GM18519 (cell line): ENCODE measurements at regions not wholly inside any gene's neighbourhood (a gene's known extent, or its start where the extent isn't known, plus 50 kb on each side); places are given as distances from the start of the nearest gene placed in this dataset.

Experiments used
- ATAC-seq: cut with Tn5 transposase; IDR thresholded peaks from one replicate; pipeline ENCODE4 v1.9.1; 2021; ENCODE audit warnings: mild to moderate bottlenecking, moderate library complexity; ENCODE audit not compliant: unreplicated experiment, low FRiP score

- no peak for ATAC-seq
Observed at GRCh38 chr2:14348247-14348646, 284.3 kb upstream of the LRATD1 start.

- ATAC-seq: no peak
Observed at GRCh38 chr2:14350856-14351255, 281.7 kb upstream of the LRATD1 start.

GRCh38 chr2:14352067-14352466 lies 280.4 kb upstream of the LRATD1 start:
- no peak for ATAC-seq

GRCh38 chr2:14354231-14354630 lies 278.3 kb upstream of the LRATD1 start:
- no peak for ATAC-seq

GRCh38 chr2:14355102-14355501 lies 277.4 kb upstream of the LRATD1 start:
- no peak for ATAC-seq

GRCh38 chr2:14358339-14358738 lies 274.2 kb upstream of the LRATD1 start:
- ATAC-seq: no peak

- no peak for ATAC-seq
Observed at GRCh38 chr2:14358774-14359173, 273.7 kb upstream of the LRATD1 start.

GRCh38 chr2:14363137-14363536 lies 269.4 kb upstream of the LRATD1 start:
- ATAC-seq: no peak

GRCh38 chr2:14363976-14364375 lies 268.5 kb upstream of the LRATD1 start:
- no peak for ATAC-seq

GRCh38 chr2:14364471-14364870 lies 268.0 kb upstream of the LRATD1 start:
- no peak for ATAC-seq

GRCh38 chr2:14385043-14385442 lies 247.5 kb upstream of the LRATD1 start:
- no peak for ATAC-seq

- ATAC-seq: no peak
Observed at GRCh38 chr2:14387332-14387731, 245.2 kb upstream of the LRATD1 start.

GRCh38 chr2:14388724-14389123 lies 243.8 kb upstream of the LRATD1 start:
- ATAC-seq: no peak

GRCh38 chr2:14396533-14397083 lies 235.9 kb upstream of the LRATD1 start:
- no peak for ATAC-seq

- no peak for ATAC-seq
Observed at GRCh38 chr2:14398641-14399040, 233.9 kb upstream of the LRATD1 start.

- no peak for ATAC-seq
Observed at GRCh38 chr2:14401873-14402272, 230.6 kb upstream of the LRATD1 start.

GRCh38 chr2:14408695-14409094 lies 223.8 kb upstream of the LRATD1 start:
- ATAC-seq: no peak

GRCh38 chr2:14417551-14417950 lies 215.0 kb upstream of the LRATD1 start:
- ATAC-seq: no peak

- no peak for ATAC-seq
Observed at GRCh38 chr2:14418115-14418514, 214.4 kb upstream of the LRATD1 start.

GRCh38 chr2:14420851-14421250 lies 211.7 kb upstream of the LRATD1 start:
- no peak for ATAC-seq

GRCh38 chr2:14422426-14422825 lies 210.1 kb upstream of the LRATD1 start:
- no peak for ATAC-seq

GRCh38 chr2:14423145-14423906 lies 209.2 kb upstream of the LRATD1 start:
- ATAC-seq: no peak
